ENCODE measurements at regions not wholly inside any gene's neighbourhood (a gene's known extent, or its start where the extent isn't known, plus 50 kb on each side); places are given as distances from the start of the nearest gene placed in this dataset.

GRCh38 chr9:108439947-108440346 lies 415.8 kb downstream of the ACTL7B start:
- TF ChIP-seq EP300 (IDR thresholded peaks at IDR 0.05; ENCODE audit: low read depth) (no peak), POLR2AphosphoS5 (IDR thresholded peaks at IDR 0.05) (no peak), CTCF (IDR thresholded peaks at IDR 0.05) (no peak)

Data from transverse colon (tissue), 4 donors.